ENCODE measurements at regions not wholly inside any gene's neighbourhood (a gene's known extent, or its start where the extent isn't known, plus 50 kb on each side); places are given as distances from the start of the nearest gene placed in this dataset.

DNA sequence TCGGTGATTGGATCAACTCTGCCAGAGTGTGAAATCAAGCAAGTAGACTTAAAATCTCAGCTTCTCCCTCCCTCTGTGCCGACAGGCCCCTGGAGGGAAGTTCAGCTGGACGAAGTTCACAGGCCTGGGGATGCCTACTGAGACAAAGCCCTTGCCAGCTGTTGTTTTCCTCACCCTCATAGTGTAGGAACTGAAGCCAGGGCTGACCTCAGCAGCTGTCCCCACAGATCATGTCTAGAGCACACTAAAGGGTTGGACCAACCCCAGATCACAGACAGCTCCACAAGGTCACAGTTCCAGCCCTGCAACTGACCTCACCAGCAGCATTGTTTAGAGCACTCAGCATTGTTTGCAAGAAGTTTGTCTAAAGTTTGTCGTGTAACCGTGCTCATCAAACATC, 261.9 kb upstream of the ECI2 start:
- TF ChIP-seq, protein P1, sequence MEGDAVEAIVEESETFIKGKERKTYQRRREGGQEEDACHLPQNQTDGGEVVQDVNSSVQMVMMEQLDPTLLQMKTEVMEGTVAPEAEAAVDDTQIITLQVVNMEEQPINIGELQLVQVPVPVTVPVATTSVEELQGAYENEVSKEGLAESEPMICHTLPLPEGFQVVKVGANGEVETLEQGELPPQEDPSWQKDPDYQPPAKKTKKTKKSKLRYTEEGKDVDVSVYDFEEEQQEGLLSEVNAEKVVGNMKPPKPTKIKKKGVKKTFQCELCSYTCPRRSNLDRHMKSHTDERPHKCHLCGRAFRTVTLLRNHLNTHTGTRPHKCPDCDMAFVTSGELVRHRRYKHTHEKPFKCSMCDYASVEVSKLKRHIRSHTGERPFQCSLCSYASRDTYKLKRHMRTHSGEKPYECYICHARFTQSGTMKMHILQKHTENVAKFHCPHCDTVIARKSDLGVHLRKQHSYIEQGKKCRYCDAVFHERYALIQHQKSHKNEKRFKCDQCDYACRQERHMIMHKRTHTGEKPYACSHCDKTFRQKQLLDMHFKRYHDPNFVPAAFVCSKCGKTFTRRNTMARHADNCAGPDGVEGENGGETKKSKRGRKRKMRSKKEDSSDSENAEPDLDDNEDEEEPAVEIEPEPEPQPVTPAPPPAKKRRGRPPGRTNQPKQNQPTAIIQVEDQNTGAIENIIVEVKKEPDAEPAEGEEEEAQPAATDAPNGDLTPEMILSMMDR (IDR thresholded peaks at IDR 0.05), result no peak
- TF ChIP-seq POLR2A (IDR thresholded peaks at IDR 0.05), result no peak
